H1 (cell line): ENCODE measurements at regions not wholly inside any gene's neighbourhood (a gene's known extent, or its start where the extent isn't known, plus 50 kb on each side); places are given as distances from the start of the nearest gene placed in this dataset.

Experiments used
- CTCF ChIA-PET: fragments of 300-600 bp; sonication (Branson Sonifier 250); formaldehyde crosslinking; loops from one replicate; lab custom pipeline; 2021; ENCODE audit not compliant: partially characterized antibody; lab: Charles Lee
- POLR2A ChIA-PET: fragments of 300-600 bp; sonication (Branson Sonifier 250); formaldehyde crosslinking; loops from one replicate; lab custom pipeline; 2021; ENCODE audit warnings: inconsistent platforms; ENCODE audit not compliant: partially characterized antibody; lab: Charles Lee
- DNase-seq, 2 experiments: peaks; one replicate each; pipeline versions ENCODE4 v3.0.0 to v3.0.0-alpha.2; 2010 to 2022; ENCODE audit warnings: low spot score in 2 of 2, low read depth in 1 of 2, mixed read lengths in 1 of 2
- FAIRE-seq: peaks from 2 replicates; lab custom pipeline; 2011; peaks lifted over from hg19 to GRCh38; lab: Jason Lieb, UNC
- H2AFZ ChIP-seq: 2 replicates; pipeline ENCODE4 v1.8.1; 2012; ENCODE audit warnings: low read length, inconsistent platforms
- H2AK5ac ChIP-seq: 2 replicates; pipeline ENCODE4 v1.6.1; 2013; ENCODE audit warnings: low read depth, low read length
- H2BK120ac ChIP-seq: replicated peaks from 2 replicates; pipeline ENCODE3; 2013; ENCODE audit warnings: low read depth, low read length, inconsistent platforms
- H2BK12ac ChIP-seq: 2 replicates; pipeline ENCODE4 v1.6.1; 2013; ENCODE audit warnings: low read depth, low read length
- H2BK15ac ChIP-seq: 2 replicates; pipeline ENCODE4 v1.6.1; 2013; ENCODE audit warnings: low read length
- H2BK20ac ChIP-seq: 2 replicates; pipeline ENCODE4 v1.6.1; 2013; ENCODE audit warnings: low read length
- H2BK5ac ChIP-seq: 2 replicates; pipeline ENCODE4 v1.6.1; 2013; ENCODE audit warnings: low read depth, low read length
- H3K14ac ChIP-seq: 2 replicates; pipeline ENCODE4 v1.6.1; 2013; ENCODE audit warnings: inconsistent platforms; ENCODE audit not compliant: insufficient read length
- H3K18ac ChIP-seq: 2 replicates; pipeline ENCODE4 v1.6.1; 2013; ENCODE audit warnings: low read length; ENCODE audit errors: extremely low read depth
- H3K23ac ChIP-seq: 2 replicates; pipeline ENCODE4 v1.6.1; 2013; ENCODE audit warnings: inconsistent platforms; ENCODE audit not compliant: insufficient read length
- H3K23me2 ChIP-seq: 2 replicates; pipeline ENCODE4 v1.6.1; 2013; ENCODE audit warnings: low read depth, low read length
- H3K27ac ChIP-seq: 2 replicates; pipeline ENCODE4 v1.6.1; 2011; ENCODE audit warnings: low read depth, low read length, inconsistent platforms
- H3K27me3 ChIP-seq, 4 experiments: replicated peaks in 1 of 4; 1 replicate in 1 of 4; 2 replicates in 3 of 4; pipeline versions ENCODE4 v1.6.1 to v1.8.1; 2011 to 2013; ENCODE audit warnings: low read length in 3 of 4, mild to moderate bottlenecking in 3 of 4, inconsistent platforms in 2 of 4, mixed read lengths in 2 of 4, moderate library complexity in 1 of 4; ENCODE audit not compliant: control insufficient read depth in 3 of 4, insufficient read depth in 3 of 4; ENCODE audit errors: extremely low read depth in 1 of 4
- H3K36me3 ChIP-seq, 4 experiments: 2 replicates each; pipeline versions ENCODE4 v1.6.1 to v1.8.1; 2011 to 2013; ENCODE audit warnings: mild to moderate bottlenecking in 4 of 4, low read length in 3 of 4, moderate library complexity in 2 of 4, control low read depth in 1 of 4, inconsistent platforms in 1 of 4; ENCODE audit not compliant: insufficient read depth in 4 of 4, control insufficient read depth in 2 of 4
- H3K4ac ChIP-seq: replicated peaks from 2 replicates; pipeline ENCODE3; 2013; ENCODE audit warnings: low read length, low read depth, mixed read lengths, inconsistent platforms; ENCODE audit not compliant: insufficient read length
- H3K4me1 ChIP-seq, 4 experiments: replicated peaks in 1 of 4; 1 replicate in 1 of 4; 2 replicates in 3 of 4; pipeline versions ENCODE4 v1.6.1 to v1.8.1; 2011 to 2013; ENCODE audit warnings: low read length in 3 of 4, inconsistent platforms in 2 of 4, mixed read lengths in 1 of 4; ENCODE audit not compliant: insufficient read depth in 4 of 4, control insufficient read depth in 3 of 4
- H3K4me2 ChIP-seq, 2 experiments: 2 replicates each; pipeline versions ENCODE4 v1.6.1 to v1.8.1; 2011 to 2013; ENCODE audit warnings: low read depth in 2 of 2, low read length in 2 of 2, control low read depth in 1 of 2, inconsistent platforms in 1 of 2, mild to moderate bottlenecking in 1 of 2; ENCODE audit not compliant: insufficient read depth in 1 of 2
- H3K4me3 ChIP-seq, 4 experiments: fragments of 200-600, 300-600 bp in 1 of 4; sonication (generic), shearing (Covaris generic), sonication (Bioruptor Twin) in 1 of 4; 2 replicates each; pipeline versions ENCODE4 v1.5.1 to v1.8.1; 2011 to 2016; ENCODE audit warnings: low read length in 4 of 4, low read depth in 3 of 4, control low read depth in 2 of 4, inconsistent platforms in 2 of 4, mild to moderate bottlenecking in 2 of 4, mixed read lengths in 1 of 4, moderate library complexity in 1 of 4; ENCODE audit not compliant: insufficient read depth in 2 of 4; ENCODE audit errors: extremely low read depth in 1 of 4
- H3K56ac ChIP-seq: replicated peaks from 2 replicates; pipeline ENCODE3; 2013; ENCODE audit warnings: low read depth, mild to moderate bottlenecking, mixed read lengths, low read length, inconsistent platforms; ENCODE audit not compliant: insufficient read length
- H3K79me1 ChIP-seq: 2 replicates; pipeline ENCODE4 v1.6.1; 2013; ENCODE audit warnings: low read depth, low read length, control low read depth
- H3K79me2 ChIP-seq, 2 experiments: 2 replicates each; pipeline versions ENCODE4 v1.6.1 to v1.8.1; 2012 to 2013; ENCODE audit warnings: low read length in 2 of 2, mild to moderate bottlenecking in 2 of 2, inconsistent platforms in 1 of 2; ENCODE audit not compliant: insufficient read depth in 2 of 2, control insufficient read depth in 1 of 2
- H3K9ac ChIP-seq, 4 experiments: replicated peaks in 1 of 4; 1 replicate in 1 of 4; 2 replicates in 3 of 4; pipeline versions ENCODE4 v1.6.1 to v1.8.1; 2011 to 2013; ENCODE audit warnings: low read depth in 3 of 4, low read length in 3 of 4, control low read depth in 2 of 4, mild to moderate bottlenecking in 2 of 4, moderate library complexity in 2 of 4, inconsistent platforms in 1 of 4; ENCODE audit errors: extremely low read depth in 1 of 4
- H3K9me3 ChIP-seq, 2 experiments: 2 replicates each; pipeline versions ENCODE4 v1.6.1 to v1.8.1; 2012 to 2013; ENCODE audit warnings: mild to moderate bottlenecking in 2 of 2, moderate library complexity in 2 of 2, control low read depth in 1 of 2, inconsistent platforms in 1 of 2, low read depth in 1 of 2, low read length in 1 of 2, mixed read lengths in 1 of 2; ENCODE audit not compliant: insufficient read depth in 2 of 2
- H4K20me1 ChIP-seq, 2 experiments: replicated peaks in 1 of 2; 2 replicates each; pipeline versions ENCODE3 to v1.8.1; 2011 to 2013; ENCODE audit warnings: inconsistent platforms in 2 of 2, low read length in 2 of 2, mild to moderate bottlenecking in 1 of 2; ENCODE audit not compliant: insufficient read depth in 2 of 2, control insufficient read depth in 1 of 2
- H4K5ac ChIP-seq: 2 replicates; pipeline ENCODE4 v1.6.1; 2013; ENCODE audit warnings: low read length, low read depth, mixed read lengths, inconsistent platforms; ENCODE audit not compliant: insufficient read length
- H4K8ac ChIP-seq: 2 replicates; pipeline ENCODE4 v1.8.0; 2013; ENCODE audit warnings: mild to moderate bottlenecking, moderate library complexity, low read length, inconsistent platforms; ENCODE audit not compliant: insufficient read depth; ENCODE audit errors: extremely low read depth
- H4K91ac ChIP-seq: replicated peaks from 2 replicates; pipeline ENCODE3; 2013; ENCODE audit warnings: low read length, mixed read lengths, inconsistent platforms; ENCODE audit not compliant: insufficient read length
- EGR1 ChIP-seq: IDR thresholded peaks from 2 replicates; pipeline ENCODE4 v1.6.1; 2011; ENCODE audit warnings: low read depth, low read length, borderline replicate concordance
- EZH2 ChIP-seq: fragments of 200-600 bp; sonication (generic); IDR thresholded peaks from 2 replicates; pipeline ENCODE4 v1.7.1; 2012; ENCODE audit warnings: low read depth, mild to moderate bottlenecking, moderate library complexity, low read length, inconsistent platforms; ENCODE audit not compliant: severe bottlenecking
- HDAC2 ChIP-seq, 2 experiments: fragments of 300-600 bp in 1 of 2; sonication (generic) in 1 of 2; IDR thresholded peaks; 2 replicates each; pipeline ENCODE4 v1.6.1; 2011 to 2012; ENCODE audit warnings: low read depth in 2 of 2, low read length in 2 of 2, mild to moderate bottlenecking in 2 of 2, moderate library complexity in 2 of 2, borderline replicate concordance in 1 of 2, inconsistent platforms in 1 of 2
- JUND ChIP-seq: IDR thresholded peaks from 2 replicates; pipeline ENCODE4 v1.6.1; 2011; ENCODE audit warnings: mild to moderate bottlenecking, improper control_type of control experiment, low read length
- KDM5A ChIP-seq: fragments of 200-600 bp; IDR thresholded peaks from 2 replicates; pipeline ENCODE4 v1.7.1; 2012; ENCODE audit warnings: mild to moderate bottlenecking, low read length, inconsistent platforms, mixed read lengths
- NANOG ChIP-seq: IDR thresholded peaks from 2 replicates; pipeline ENCODE4 v1.6.1; 2011; ENCODE audit warnings: low read length, low read depth, mild to moderate bottlenecking, inconsistent platforms; ENCODE audit not compliant: insufficient read depth, poor library complexity, severe bottlenecking
- PHF8 ChIP-seq: fragments of 200-600 bp; sonication (generic); conservative IDR thresholded peaks from 2 replicates; pipeline ENCODE4 v1.7.1; 2012; ENCODE audit warnings: low read depth, mild to moderate bottlenecking, inconsistent platforms, low read length, moderate library complexity
- RNF2 ChIP-seq: fragments of 200-900, 300-1000 bp; sonication (generic); IDR thresholded peaks from 2 replicates; pipeline ENCODE4 v1.7.1; 2016; ENCODE audit warnings: borderline replicate concordance, low read depth, mild to moderate bottlenecking, antibody characterized with exemption, low read length; ENCODE audit not compliant: poor library complexity, severe bottlenecking; ENCODE audit errors: missing control alignments
- SIRT6 ChIP-seq: IDR thresholded peaks from one replicate; pipeline ENCODE4 v1.7.1; 2012; ENCODE audit warnings: low read length, inconsistent platforms
- WGBS, 2 experiments: shearing (Covaris generic) in 1 of 2; methylation state at CpG; one replicate each; pipeline versions ENCODE4 v1.1.6 to v1.1.7; 2013 to 2015; ENCODE audit warnings: low lambda C conversion rate in 2 of 2, mixed read lengths in 2 of 2, inconsistent platforms in 1 of 2, low coverage in 1 of 2, missing lambda C conversion rate in 1 of 2; ENCODE audit not compliant: insufficient replicate concordance in 2 of 2, insufficient coverage in 1 of 2, insufficient read length in 1 of 2; ENCODE audit errors: extremely low coverage in 1 of 2, missing lambda C conversion rate in 1 of 2; 5-methylcytosine and 5-hydroxymethylcytosine counted together
- TF ChIP-seq, protein P1 (sequence below): IDR thresholded peaks from 2 replicates; pipeline ENCODE4 v1.6.1; 2012; ENCODE audit warnings: inconsistent platforms
- TF ChIP-seq, protein P2 (sequence below): IDR thresholded peaks from 2 replicates; pipeline ENCODE4 v1.6.1; 2012; ENCODE audit warnings: inconsistent platforms

DNA sequence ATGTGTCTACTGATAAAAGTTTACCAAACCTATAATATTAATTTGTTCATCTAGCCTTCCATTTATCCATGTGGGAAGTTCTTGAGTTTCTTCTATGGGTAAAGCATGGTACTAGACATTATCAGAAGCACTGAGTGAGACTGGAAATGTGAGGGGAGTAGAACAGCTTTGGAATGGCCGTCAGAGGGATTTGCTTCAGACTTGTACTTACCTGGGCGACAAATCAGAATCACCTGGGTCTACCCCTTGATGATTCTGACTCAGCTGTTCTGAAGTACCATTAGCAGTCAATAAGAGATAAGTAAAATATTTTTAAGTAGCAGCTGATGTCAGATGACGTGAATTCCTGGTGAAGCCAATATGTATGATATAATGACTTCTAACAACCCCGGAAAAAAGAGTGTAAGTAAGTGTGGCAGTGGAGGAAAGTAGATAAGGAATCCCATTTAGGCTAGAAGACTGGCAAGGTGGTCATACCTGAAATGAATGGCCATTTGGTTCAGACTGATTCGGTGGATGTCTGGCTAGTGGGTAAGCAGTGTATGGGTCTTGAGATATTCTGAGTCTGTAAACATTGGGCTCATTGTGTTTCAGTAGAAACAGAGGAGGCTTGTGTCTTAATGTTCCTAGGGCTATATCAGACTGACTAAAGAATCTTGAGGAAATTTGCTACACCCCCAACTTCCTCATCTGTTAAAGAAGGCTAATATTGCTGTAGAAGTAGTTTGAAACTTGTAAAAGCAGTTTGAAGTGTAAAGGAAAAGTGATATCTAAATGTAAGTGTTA lies 409.2 kb downstream of the NKX6-1 start:
- no peak overlapping the region for H3K27ac ChIP-seq
- H3K4me1 ChIP-seq = no peaks in the 10 kb centered on the region
- H2BK20ac ChIP-seq = no peak overlapping the region
- no peak overlapping the region for H3K56ac ChIP-seq
- no peak overlapping the region for H3K9ac ChIP-seq
- no peak overlapping the region for H3K4me3 ChIP-seq
- 90% methylated on average over 5 of the region's 5 CpGs; no CpG with 5 or more reads in 1 of the 2 experiments for WGBS, 2 experiments
- H2BK5ac ChIP-seq = no peak overlapping the region
- H3K9me3 ChIP-seq = no peaks in the 10 kb centered on the region
- H3K27me3 ChIP-seq = no peaks in the 10 kb centered on the region
- no peaks in the 10 kb centered on the region for H3K79me1 ChIP-seq
- H4K20me1 ChIP-seq = no peaks in the 10 kb centered on the region
- H3K4me2 ChIP-seq = no peak overlapping the region
- no peak overlapping the region for H4K8ac ChIP-seq
- H4K91ac ChIP-seq = no peak overlapping the region
- H2AFZ ChIP-seq = no peak overlapping the region
- H2BK120ac ChIP-seq = no peak overlapping the region
- ChIA-PET CTCF (no interaction called here), POLR2A (no interaction called here)
- no peak overlapping the region for H3K18ac ChIP-seq
- H2BK15ac ChIP-seq = no peak overlapping the region
- H3K14ac ChIP-seq = no peak overlapping the region
- no peaks in the 10 kb centered on the region for H3K36me3 ChIP-seq
- no peak overlapping the region for H4K5ac ChIP-seq
- FAIRE-seq (no peak), DNase-seq (no peak)
- no peak overlapping the region for H3K4ac ChIP-seq
- H2AK5ac ChIP-seq = no peak overlapping the region
- H3K23me2 ChIP-seq = no peaks in the 10 kb centered on the region
- H3K23ac ChIP-seq = no peak overlapping the region
- no peaks in the 10 kb centered on the region for H3K79me2 ChIP-seq
- no peak overlapping the region for H2BK12ac ChIP-seq
- no peak for TF ChIP-seq SIRT6
- TF ChIP-seq NANOG = no peak
- no peak for TF ChIP-seq EGR1
- no peak for TF ChIP-seq HDAC2 (IDR thresholded peaks at IDR 0.05; ENCODE audit: borderline replicate concordance in 1 of 2, low read depth in 2 of 2, low read length in 2 of 2)
- TF ChIP-seq PHF8 = no peak
- TF ChIP-seq, protein P1, sequence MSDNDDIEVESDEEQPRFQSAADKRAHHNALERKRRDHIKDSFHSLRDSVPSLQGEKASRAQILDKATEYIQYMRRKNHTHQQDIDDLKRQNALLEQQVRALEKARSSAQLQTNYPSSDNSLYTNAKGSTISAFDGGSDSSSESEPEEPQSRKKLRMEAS = no peak
- TF ChIP-seq, protein P2, sequence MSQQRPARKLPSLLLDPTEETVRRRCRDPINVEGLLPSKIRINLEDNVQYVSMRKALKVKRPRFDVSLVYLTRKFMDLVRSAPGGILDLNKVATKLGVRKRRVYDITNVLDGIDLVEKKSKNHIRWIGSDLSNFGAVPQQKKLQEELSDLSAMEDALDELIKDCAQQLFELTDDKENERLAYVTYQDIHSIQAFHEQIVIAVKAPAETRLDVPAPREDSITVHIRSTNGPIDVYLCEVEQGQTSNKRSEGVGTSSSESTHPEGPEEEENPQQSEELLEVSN = no peak
- TF ChIP-seq KDM5A = no peak
- TF ChIP-seq JUND = no peak
- TF ChIP-seq EZH2 = no peak
- TF ChIP-seq RNF2 = no peak
